ENCODE measurements at regions not wholly inside any gene's neighbourhood (a gene's known extent, or its start where the extent isn't known, plus 50 kb on each side); places are given as distances from the start of the nearest gene placed in this dataset.

DNA sequence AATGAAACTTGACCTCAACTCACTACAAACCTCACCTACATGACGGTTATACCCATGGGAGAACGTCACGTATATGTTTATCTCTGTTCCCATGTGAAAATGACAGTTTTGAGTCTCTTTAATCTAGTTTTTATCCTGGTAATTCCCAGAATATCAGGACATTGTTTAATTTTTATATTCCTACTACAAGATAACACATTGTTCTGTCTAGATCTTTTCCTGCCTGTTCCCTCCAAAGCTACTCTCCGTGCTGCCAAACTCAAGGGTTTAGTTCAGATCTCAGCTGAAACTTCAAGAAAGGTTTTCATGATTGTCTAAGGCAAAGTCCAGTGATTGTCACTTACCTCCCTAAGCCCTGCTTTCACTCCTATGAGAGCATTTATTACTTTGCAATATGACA lies 1159.4 kb upstream of the SEMA6A start:
- TF ChIP-seq, protein P1, sequence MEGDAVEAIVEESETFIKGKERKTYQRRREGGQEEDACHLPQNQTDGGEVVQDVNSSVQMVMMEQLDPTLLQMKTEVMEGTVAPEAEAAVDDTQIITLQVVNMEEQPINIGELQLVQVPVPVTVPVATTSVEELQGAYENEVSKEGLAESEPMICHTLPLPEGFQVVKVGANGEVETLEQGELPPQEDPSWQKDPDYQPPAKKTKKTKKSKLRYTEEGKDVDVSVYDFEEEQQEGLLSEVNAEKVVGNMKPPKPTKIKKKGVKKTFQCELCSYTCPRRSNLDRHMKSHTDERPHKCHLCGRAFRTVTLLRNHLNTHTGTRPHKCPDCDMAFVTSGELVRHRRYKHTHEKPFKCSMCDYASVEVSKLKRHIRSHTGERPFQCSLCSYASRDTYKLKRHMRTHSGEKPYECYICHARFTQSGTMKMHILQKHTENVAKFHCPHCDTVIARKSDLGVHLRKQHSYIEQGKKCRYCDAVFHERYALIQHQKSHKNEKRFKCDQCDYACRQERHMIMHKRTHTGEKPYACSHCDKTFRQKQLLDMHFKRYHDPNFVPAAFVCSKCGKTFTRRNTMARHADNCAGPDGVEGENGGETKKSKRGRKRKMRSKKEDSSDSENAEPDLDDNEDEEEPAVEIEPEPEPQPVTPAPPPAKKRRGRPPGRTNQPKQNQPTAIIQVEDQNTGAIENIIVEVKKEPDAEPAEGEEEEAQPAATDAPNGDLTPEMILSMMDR (IDR thresholded peaks at IDR 0.05; ENCODE audit: low read depth, low read length): no peak
- TF ChIP-seq EZH2phosphoT487 (IDR thresholded peaks at IDR 0.05; ENCODE audit: low read depth): no peak

Measured in OCI-LY3 (cell line).